NCI-H2029 (cell line): ENCODE measurements at regions not wholly inside any gene's neighbourhood (a gene's known extent, or its start where the extent isn't known, plus 50 kb on each side); places are given as distances from the start of the nearest gene placed in this dataset.
"Not testable (repeated sequence)": the region's sequence is repeated elsewhere in the genome, so short reads cannot be mapped to it uniquely, and the experiment has no call there.

Experiments
- DNase-seq: peaks from one replicate; lab custom pipeline; 2025; lab: John Stamatoyannopoulos, UW

DNA sequence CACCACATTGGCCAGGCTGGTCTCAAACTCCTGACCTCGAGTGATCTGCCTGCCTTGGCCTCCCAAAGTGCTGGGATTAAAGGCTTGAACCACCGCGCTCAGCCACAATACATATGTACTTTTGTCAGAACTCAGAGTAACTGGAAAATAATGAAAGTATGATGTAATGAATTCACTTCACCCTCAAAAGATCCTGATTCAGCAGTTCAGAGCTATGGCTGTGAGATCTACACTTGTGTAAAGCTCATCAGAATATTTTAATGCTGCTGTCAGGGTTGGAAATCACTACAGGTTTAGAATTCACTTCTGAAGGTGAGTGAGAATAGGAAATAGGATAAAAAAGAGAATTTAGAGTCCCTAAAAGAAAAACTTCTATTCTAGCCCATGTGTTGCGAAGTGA lies 464.5 kb upstream of the NRSN1 start:
- DNase-seq = no peak

DNA sequence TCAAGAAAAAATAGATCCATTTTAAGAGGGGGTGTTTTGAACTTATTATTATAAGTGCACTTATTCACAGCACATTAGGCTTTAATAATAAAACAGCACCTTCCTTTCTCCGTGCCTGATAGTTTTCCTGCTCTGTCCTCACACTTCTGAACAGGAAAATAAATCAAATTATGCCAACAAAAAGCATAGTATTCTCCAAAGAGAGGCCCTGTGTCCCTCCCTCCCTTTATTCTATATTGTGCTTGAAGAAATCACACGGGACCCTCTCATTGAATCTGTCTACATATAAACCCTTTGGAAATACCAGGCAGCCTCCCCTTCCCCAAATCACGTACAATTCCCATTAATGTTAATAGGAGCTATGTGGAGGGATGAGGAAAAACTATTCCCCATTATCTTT lies 462.9 kb upstream of the NRSN1 start:
- no peak for DNase-seq

GRCh38 chr6:23663652-23664051 lies 462.4 kb upstream of the NRSN1 start:
- DNase-seq = no peak

DNA sequence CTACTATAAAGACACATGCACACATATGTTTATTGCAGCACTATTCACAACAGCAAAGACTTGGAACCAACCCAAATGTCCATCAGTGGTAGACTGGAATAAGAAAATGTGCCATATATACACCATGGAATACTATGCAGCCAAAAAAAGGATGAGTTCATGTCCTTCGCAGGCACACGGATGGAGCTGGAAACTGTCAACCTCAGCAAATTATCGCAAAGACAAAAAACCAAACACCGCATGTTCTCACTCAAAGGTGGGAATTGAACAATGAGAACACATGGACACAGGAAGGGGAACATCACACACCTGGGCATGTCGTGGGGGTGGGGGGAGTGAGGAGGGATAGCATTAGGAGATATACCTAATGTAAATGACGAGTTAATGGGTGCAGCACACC lies 460.1 kb upstream of the NRSN1 start:
- not testable (repeated sequence) for DNase-seq

DNA sequence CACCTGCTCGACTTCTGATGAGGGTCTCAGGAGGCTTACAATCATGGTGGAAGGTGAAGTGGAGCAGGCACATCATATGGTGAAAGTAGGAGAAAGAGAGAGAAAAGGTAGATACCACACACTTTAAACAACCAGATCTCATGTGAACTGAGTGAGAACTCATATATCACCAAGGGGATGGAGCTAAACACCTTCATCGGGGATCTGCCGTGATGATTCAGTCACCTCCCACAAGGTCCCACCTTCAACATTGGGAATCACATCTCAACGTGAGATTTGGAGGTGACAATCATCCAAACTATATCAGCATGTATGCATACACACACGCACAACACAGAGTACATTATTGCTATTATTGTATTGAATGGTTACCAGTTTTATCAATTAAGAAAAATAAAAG lies 453.3 kb upstream of the NRSN1 start:
- no peak for DNase-seq

DNA sequence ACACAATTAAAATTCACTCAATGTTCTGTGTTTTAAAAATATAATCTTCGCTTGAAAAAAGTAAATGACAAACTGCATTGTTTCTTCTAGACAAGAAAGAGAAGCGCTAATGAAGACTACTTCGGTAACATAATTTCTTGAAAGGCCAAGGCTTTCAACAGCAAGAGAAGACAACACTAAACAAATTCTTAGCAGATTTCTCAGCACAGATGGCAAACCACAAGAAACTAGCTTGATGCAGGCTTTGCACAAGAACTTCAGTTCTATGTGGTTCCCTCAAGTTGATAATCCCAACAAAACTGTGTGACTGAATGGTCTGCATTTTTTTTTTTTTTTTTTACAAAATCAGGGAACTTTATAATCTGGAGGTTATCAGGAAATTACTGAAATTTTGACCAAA lies 447.4 kb upstream of the NRSN1 start:
- no peak for DNase-seq

GRCh38 chr6:23681743-23682142 lies 444.3 kb upstream of the NRSN1 start:
- no peak for DNase-seq

DNA sequence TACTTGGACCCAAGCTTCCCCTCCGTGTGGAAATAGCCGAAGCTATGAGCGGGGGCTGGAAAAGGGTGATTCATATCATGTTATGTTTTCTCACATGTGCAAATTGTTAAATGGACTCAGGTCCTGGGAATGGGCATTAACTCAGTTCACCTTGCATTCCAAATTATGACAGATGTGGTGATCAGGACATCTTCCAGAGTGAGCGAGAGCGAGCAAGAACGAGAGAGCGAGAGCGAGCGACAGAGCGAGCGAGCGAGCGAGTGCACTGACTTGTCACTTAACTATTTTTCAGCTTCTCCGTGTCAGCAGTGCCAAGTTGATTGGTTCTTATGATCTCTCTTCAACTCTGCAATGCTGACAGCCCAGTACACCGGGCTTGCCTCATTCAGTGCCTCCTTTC lies 437.4 kb upstream of the NRSN1 start:
- no peak for DNase-seq

DNA sequence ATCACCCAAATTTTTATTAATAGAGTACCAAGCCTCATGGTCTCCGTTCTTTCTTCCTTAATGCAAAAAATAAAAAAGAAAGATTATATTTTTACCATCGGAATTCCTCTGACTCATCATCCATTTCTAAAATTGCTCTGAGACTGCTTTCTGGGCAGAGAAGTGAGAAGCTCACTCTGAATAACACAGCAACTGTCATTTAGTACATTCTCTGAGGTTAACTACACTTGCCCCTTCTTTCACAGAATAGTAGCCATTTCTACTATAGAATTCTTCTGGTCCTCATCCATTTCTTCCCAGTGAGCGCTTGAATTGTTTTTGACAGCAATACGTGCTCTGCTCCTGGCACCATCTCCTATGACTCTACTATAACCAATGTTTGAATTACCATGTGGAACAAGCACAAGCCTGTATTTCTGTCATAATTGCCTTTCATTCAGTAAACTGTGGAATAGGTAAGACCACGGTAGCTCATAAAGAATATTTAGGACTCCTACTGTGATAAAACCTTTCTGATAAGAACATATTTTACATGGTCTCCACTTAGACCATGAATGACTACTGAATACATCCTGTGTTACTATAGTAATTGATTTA lies 435.5 kb upstream of the NRSN1 start:
- no peak for DNase-seq

GRCh38 chr6:23692184-23692583 lies 433.8 kb upstream of the NRSN1 start:
- no peak for DNase-seq

- no peak for DNase-seq
These were observed 429.0 kb upstream of the NRSN1 start for GRCh38 chr6:23696992-23697391.

- no peak for DNase-seq
These were observed 421.4 kb upstream of the NRSN1 start for GRCh38 chr6:23704479-23705052.

DNA sequence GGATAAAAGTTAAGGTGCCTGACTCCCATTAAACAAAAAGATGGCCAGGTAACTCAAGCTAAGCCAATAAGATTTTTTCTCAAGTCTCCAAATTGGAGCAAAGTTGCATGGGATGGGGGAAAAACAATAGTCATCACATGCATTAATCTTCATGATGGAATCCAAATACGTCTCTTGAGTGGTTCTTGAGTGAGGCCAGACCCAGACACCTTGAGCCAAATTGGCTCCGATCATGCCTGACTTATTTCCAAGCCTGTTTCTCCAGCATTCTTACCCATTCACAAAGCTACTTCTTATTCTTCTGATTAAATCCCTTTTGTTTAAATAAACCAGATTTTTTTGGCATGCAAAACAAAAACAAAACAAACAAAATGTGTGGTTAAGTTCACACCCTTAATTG lies 420.3 kb upstream of the NRSN1 start:
- no peak for DNase-seq

DNA sequence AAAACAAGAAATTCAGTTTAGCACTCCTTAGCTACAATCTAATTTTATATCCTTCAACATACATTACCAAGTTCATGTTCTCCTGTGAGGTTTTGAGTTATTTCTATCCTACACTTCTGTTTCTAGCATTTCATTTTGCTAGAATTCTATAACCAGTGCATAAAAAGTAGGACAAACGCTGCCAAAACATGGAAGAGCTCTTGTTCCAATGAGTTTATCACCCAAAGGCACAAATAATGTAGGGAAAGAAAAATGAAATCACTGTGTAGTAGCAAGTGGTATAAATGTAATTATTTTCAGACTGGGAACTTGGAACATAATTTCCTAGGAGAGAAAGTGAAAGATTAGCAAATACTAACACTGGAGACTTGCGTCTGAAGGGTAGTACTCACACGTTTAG lies 413.3 kb upstream of the NRSN1 start:
- no peak for DNase-seq

- DNase-seq = no peak
These were observed 412.8 kb upstream of the NRSN1 start for GRCh38 chr6:23713211-23713610.

- peak; percentile 17 for DNase-seq
These were observed 397.3 kb upstream of the NRSN1 start for GRCh38 chr6:23728707-23729106.

- no peak for DNase-seq
These were observed 394.4 kb upstream of the NRSN1 start for GRCh38 chr6:23731609-23732008.

GRCh38 chr6:23732521-23732920 lies 393.5 kb upstream of the NRSN1 start:
- no peak for DNase-seq

GRCh38 chr6:23735151-23735550 lies 390.9 kb upstream of the NRSN1 start:
- no peak for DNase-seq

- no peak for DNase-seq
These were observed 389.4 kb upstream of the NRSN1 start for GRCh38 chr6:23736577-23736976.

DNA sequence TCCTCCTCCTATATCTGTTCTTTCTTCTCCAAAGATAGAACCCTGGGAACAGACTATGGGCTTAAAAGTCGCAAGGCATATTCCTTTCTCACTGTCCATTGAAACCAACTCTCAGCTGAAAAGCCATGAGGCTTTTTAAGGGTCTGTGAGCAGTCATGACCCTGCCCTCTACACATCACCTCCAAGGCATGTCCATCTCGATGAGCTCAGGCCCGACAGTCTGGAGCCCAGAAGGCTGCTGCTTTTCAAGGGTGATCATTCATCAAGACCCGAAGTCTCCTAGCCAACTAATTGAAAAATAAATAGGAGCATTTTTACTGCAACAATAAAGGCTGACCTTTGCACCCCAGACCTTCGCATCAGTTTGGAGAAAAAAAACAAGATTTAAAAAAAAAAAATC lies 378.8 kb upstream of the NRSN1 start:
- DNase-seq = no peak

GRCh38 chr6:23752414-23752813 lies 373.6 kb upstream of the NRSN1 start:
- DNase-seq = no peak

- no peak for DNase-seq
These were observed 371.8 kb upstream of the NRSN1 start for GRCh38 chr6:23754197-23754596.

- DNase-seq = no peak
These were observed 350.9 kb upstream of the NRSN1 start for GRCh38 chr6:23775127-23775526.
